OCI-M2 (cell line): ENCODE measurements at regions not wholly inside any gene's neighbourhood (a gene's known extent, or its start where the extent isn't known, plus 50 kb on each side); places are given as distances from the start of the nearest gene placed in this dataset.
A peak's percentile ranks its signal among the peaks of the same experiment; 100 is the strongest.

ENCODE experiments used
- DNase-seq: peaks from one replicate; lab custom pipeline; 2025; ENCODE audit not compliant: unreplicated experiment; lab: John Stamatoyannopoulos, UW

- peak; percentile 61 for DNase-seq
Measured at GRCh38 chr19:29263305-29264135, 50.6 kb upstream of the UQCRFS1 start.

GRCh38 chr19:29264897-29265296, 51.9 kb upstream of the UQCRFS1 start:
- DNase-seq, result no peak

GRCh38 chr19:29265436-29265835, 52.5 kb upstream of the UQCRFS1 start:
- DNase-seq, result no peak

- no peak for DNase-seq
Measured at GRCh38 chr19:29266001-29266400, 53.0 kb upstream of the UQCRFS1 start.

GRCh38 chr19:29266603-29267002, 53.7 kb upstream of the UQCRFS1 start:
- DNase-seq, result no peak

- DNase-seq, result no peak
Measured at GRCh38 chr19:29267701-29268100, 54.8 kb upstream of the UQCRFS1 start.

- DNase-seq, result no peak
Measured at GRCh38 chr19:29268103-29268502, 55.2 kb upstream of the UQCRFS1 start.

GRCh38 chr19:29268721-29269393, 55.9 kb upstream of the UQCRFS1 start:
- no peak for DNase-seq

- DNase-seq, result no peak
Measured at GRCh38 chr19:29269641-29270040, 56.7 kb upstream of the UQCRFS1 start.

GRCh38 chr19:29271341-29271740, 58.4 kb upstream of the UQCRFS1 start:
- DNase-seq, result no peak

GRCh38 chr19:29271911-29272310, 59.0 kb upstream of the UQCRFS1 start:
- no peak for DNase-seq

GRCh38 chr19:29273000-29273640, 60.2 kb upstream of the UQCRFS1 start:
- no peak for DNase-seq

- DNase-seq, result no peak
Measured at GRCh38 chr19:29275266-29275665, 62.3 kb upstream of the UQCRFS1 start.

GRCh38 chr19:29277102-29277501, 64.2 kb upstream of the UQCRFS1 start:
- DNase-seq, result no peak

GRCh38 chr19:29278716-29279115, 65.8 kb upstream of the UQCRFS1 start:
- no peak for DNase-seq

- no peak for DNase-seq
Measured at GRCh38 chr19:29283366-29283765, 70.4 kb upstream of the UQCRFS1 start.

- DNase-seq, result no peak
Measured at GRCh38 chr19:29285187-29285687, 72.3 kb upstream of the UQCRFS1 start.

- no peak for DNase-seq
Measured at GRCh38 chr19:29285878-29286277, 72.9 kb upstream of the UQCRFS1 start.

- DNase-seq, result no peak
Measured at GRCh38 chr19:29287061-29287460, 74.1 kb upstream of the UQCRFS1 start.

- DNase-seq, result no peak
Measured at GRCh38 chr19:29288256-29288655, 75.3 kb upstream of the UQCRFS1 start.

- no peak for DNase-seq
Measured at GRCh38 chr19:29289020-29289419, 76.1 kb upstream of the UQCRFS1 start.

GRCh38 chr19:29290853-29291252, 77.9 kb upstream of the UQCRFS1 start:
- no peak for DNase-seq
